GM12878 (cell line): ENCODE measurements at regions not wholly inside any gene's neighbourhood (a gene's known extent, or its start where the extent isn't known, plus 50 kb on each side); places are given as distances from the start of the nearest gene placed in this dataset.

ENCODE experiments used
- EGR1 ChIP-seq, 2 experiments: IDR thresholded peaks; 1 replicate in 1 of 2; 2 replicates in 1 of 2; pipeline ENCODE4 v1.6.1; 2011 to 2012; ENCODE audit warnings: low read depth in 2 of 2, low read length in 2 of 2, borderline replicate concordance in 1 of 2, mild to moderate bottlenecking in 1 of 2, moderate library complexity in 1 of 2
- EP300 ChIP-seq, 2 experiments: fragments of 150-350 bp in 1 of 2; IDR thresholded peaks; 2 replicates each; pipeline ENCODE4 v1.6.1; 2011 to 2012; ENCODE audit warnings: low read depth in 2 of 2, low read length in 2 of 2, borderline replicate concordance in 1 of 2, improper control_type of control experiment in 1 of 2, inconsistent platforms in 1 of 2; ENCODE audit not compliant: control insufficient read depth in 1 of 2
- FOXM1 ChIP-seq: IDR thresholded peaks from 2 replicates; pipeline ENCODE4 v1.6.1; 2012; ENCODE audit warnings: low read depth, mild to moderate bottlenecking, inconsistent platforms, low read length, moderate library complexity
- GABPA ChIP-seq: IDR thresholded peaks from 2 replicates; pipeline ENCODE4 v1.6.1; 2014; ENCODE audit warnings: antibody characterized with exemption, low read depth, mild to moderate bottlenecking, inconsistent platforms
- MEF2A ChIP-seq: IDR thresholded peaks from 2 replicates; pipeline ENCODE4 v1.6.1; 2011; ENCODE audit warnings: low read depth, mild to moderate bottlenecking, low read length, moderate library complexity; ENCODE audit not compliant: insufficient read depth
- NBN ChIP-seq: fragments of 450-650 bp; IDR thresholded peaks from 2 replicates; pipeline ENCODE4 v1.6.1; 2016
- RAD21 ChIP-seq: IDR thresholded peaks from 2 replicates; pipeline ENCODE4 v1.6.1; 2011; ENCODE audit warnings: mild to moderate bottlenecking, low read depth, low read length, moderate library complexity; ENCODE audit not compliant: insufficient read depth
- RFX5 ChIP-seq: IDR thresholded peaks from 2 replicates; pipeline ENCODE4 v1.6.1; 2011; ENCODE audit warnings: low read depth, low read length, improper control_type of control experiment
- SMAD5 ChIP-seq: IDR thresholded peaks from 2 replicates; pipeline ENCODE4 v1.6.1; 2016; ENCODE audit warnings: antibody characterized with exemption, low read depth
- SREBF1 ChIP-seq: IDR thresholded peaks from 2 replicates; pipeline ENCODE4 v1.6.1; 2012; ENCODE audit warnings: mild to moderate bottlenecking, low read length
- ZNF274 ChIP-seq: IDR thresholded peaks from one replicate; pipeline ENCODE4 v1.8.0; 2011; ENCODE audit not compliant: insufficient read length, insufficient read depth
- TF ChIP-seq, protein P1 (sequence below): IDR thresholded peaks from 2 replicates; pipeline ENCODE4 v1.6.1; 2012; ENCODE audit warnings: improper control_type of control experiment, low read depth, low read length; ENCODE audit not compliant: insufficient replicate concordance

DNA sequence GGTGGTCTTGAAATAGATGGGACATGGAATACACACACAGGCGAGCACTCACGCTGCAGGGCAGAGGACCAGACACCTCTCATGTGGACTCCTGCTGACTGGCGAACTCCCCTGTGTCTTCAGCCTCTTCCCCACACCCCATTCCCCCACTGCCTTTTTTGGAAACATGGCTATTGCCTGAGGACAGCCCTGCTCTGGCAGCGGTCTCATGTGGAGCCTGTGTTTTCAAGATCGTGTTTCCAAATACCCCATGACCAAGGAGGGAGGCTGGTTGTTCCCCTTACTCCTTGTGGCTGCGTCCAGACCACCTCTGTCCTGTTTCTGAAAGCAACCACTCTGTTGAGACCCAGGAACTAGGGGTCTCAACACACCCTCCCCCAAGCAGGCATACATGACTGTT lies 119.4 kb downstream of the C1orf94 start (continued):
- no peak for TF ChIP-seq EGR1 (IDR thresholded peaks at IDR 0.05; ENCODE audit: borderline replicate concordance in 1 of 2, low read depth in 2 of 2, low read length in 2 of 2)
- no peak for TF ChIP-seq SREBF1
- TF ChIP-seq, protein P1, sequence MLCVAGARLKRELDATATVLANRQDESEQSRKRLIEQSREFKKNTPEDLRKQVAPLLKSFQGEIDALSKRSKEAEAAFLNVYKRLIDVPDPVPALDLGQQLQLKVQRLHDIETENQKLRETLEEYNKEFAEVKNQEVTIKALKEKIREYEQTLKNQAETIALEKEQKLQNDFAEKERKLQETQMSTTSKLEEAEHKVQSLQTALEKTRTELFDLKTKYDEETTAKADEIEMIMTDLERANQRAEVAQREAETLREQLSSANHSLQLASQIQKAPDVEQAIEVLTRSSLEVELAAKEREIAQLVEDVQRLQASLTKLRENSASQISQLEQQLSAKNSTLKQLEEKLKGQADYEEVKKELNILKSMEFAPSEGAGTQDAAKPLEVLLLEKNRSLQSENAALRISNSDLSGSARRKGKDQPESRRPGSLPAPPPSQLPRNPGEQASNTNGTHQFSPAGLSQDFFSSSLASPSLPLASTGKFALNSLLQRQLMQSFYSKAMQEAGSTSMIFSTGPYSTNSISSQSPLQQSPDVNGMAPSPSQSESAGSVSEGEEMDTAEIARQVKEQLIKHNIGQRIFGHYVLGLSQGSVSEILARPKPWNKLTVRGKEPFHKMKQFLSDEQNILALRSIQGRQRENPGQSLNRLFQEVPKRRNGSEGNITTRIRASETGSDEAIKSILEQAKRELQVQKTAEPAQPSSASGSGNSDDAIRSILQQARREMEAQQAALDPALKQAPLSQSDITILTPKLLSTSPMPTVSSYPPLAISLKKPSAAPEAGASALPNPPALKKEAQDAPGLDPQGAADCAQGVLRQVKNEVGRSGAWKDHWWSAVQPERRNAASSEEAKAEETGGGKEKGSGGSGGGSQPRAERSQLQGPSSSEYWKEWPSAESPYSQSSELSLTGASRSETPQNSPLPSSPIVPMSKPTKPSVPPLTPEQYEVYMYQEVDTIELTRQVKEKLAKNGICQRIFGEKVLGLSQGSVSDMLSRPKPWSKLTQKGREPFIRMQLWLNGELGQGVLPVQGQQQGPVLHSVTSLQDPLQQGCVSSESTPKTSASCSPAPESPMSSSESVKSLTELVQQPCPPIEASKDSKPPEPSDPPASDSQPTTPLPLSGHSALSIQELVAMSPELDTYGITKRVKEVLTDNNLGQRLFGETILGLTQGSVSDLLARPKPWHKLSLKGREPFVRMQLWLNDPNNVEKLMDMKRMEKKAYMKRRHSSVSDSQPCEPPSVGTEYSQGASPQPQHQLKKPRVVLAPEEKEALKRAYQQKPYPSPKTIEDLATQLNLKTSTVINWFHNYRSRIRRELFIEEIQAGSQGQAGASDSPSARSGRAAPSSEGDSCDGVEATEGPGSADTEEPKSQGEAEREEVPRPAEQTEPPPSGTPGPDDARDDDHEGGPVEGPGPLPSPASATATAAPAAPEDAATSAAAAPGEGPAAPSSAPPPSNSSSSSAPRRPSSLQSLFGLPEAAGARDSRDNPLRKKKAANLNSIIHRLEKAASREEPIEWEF, result no peak
- no peak for TF ChIP-seq RFX5
- no peak for TF ChIP-seq GABPA
- TF ChIP-seq NBN, result no peak
- no peak for TF ChIP-seq ZNF274
- no peak for TF ChIP-seq EP300 (IDR thresholded peaks at IDR 0.05; ENCODE audit: borderline replicate concordance in 1 of 2, control insufficient read depth in 1 of 2, low read depth in 2 of 2, low read length in 2 of 2)
- TF ChIP-seq FOXM1, result no peak
- no peak for TF ChIP-seq RAD21
- TF ChIP-seq SMAD5, result no peak
- TF ChIP-seq MEF2A, result no peak
